ENCODE measurements at regions not wholly inside any gene's neighbourhood (a gene's known extent, or its start where the extent isn't known, plus 50 kb on each side); places are given as distances from the start of the nearest gene placed in this dataset.

DNA sequence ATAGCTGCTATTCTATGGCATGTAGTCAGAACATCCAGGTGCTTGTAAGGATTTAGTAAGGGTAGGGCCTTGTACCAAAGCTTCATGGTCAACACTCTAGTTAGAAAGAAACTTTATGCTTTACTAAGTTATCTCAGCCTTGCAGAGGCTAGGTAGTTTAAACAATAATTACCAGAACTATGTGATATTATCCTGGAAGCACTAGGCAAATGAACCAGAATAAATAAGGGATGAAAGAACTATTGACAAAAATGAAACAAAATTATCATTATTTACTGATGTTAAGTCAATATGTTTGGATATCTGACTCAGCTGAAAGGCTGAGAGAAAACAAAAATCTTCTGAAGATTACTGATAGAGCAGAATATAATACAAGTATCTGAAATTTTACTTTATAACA, 1089.1 kb upstream of the RAG2 start:
- TF ChIP-seq, protein P1, sequence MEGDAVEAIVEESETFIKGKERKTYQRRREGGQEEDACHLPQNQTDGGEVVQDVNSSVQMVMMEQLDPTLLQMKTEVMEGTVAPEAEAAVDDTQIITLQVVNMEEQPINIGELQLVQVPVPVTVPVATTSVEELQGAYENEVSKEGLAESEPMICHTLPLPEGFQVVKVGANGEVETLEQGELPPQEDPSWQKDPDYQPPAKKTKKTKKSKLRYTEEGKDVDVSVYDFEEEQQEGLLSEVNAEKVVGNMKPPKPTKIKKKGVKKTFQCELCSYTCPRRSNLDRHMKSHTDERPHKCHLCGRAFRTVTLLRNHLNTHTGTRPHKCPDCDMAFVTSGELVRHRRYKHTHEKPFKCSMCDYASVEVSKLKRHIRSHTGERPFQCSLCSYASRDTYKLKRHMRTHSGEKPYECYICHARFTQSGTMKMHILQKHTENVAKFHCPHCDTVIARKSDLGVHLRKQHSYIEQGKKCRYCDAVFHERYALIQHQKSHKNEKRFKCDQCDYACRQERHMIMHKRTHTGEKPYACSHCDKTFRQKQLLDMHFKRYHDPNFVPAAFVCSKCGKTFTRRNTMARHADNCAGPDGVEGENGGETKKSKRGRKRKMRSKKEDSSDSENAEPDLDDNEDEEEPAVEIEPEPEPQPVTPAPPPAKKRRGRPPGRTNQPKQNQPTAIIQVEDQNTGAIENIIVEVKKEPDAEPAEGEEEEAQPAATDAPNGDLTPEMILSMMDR (IDR thresholded peaks at IDR 0.05), result no peak
- no peak for TF ChIP-seq EP300 (IDR thresholded peaks at IDR 0.05)

Data from stomach (tissue), 4 donors.